ENCODE measurements at regions not wholly inside any gene's neighbourhood (a gene's known extent, or its start where the extent isn't known, plus 50 kb on each side); places are given as distances from the start of the nearest gene placed in this dataset.

DNA sequence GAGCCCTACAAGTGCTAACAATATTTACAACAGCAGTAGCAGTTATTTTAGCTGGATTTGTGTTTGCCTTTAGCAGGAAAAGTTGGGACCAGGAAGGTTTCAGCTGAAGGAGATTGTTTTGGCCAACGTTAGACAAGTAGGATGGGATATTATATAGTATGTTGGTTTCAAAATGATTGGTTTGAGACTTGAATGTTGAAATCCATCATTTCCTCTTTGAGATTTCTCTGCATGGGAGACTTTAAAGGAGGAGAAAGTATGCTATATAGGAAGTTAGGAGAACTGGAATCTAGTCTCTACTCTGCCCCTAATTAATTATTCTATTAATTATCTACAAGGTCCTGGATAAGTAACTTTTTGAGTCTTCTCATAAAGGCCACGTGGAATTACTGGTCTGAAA, 263.8 kb downstream of the PTEN start:
- TF ChIP-seq, protein P1, sequence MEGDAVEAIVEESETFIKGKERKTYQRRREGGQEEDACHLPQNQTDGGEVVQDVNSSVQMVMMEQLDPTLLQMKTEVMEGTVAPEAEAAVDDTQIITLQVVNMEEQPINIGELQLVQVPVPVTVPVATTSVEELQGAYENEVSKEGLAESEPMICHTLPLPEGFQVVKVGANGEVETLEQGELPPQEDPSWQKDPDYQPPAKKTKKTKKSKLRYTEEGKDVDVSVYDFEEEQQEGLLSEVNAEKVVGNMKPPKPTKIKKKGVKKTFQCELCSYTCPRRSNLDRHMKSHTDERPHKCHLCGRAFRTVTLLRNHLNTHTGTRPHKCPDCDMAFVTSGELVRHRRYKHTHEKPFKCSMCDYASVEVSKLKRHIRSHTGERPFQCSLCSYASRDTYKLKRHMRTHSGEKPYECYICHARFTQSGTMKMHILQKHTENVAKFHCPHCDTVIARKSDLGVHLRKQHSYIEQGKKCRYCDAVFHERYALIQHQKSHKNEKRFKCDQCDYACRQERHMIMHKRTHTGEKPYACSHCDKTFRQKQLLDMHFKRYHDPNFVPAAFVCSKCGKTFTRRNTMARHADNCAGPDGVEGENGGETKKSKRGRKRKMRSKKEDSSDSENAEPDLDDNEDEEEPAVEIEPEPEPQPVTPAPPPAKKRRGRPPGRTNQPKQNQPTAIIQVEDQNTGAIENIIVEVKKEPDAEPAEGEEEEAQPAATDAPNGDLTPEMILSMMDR (IDR thresholded peaks at IDR 0.05), result no peak
- no peak for TF ChIP-seq POLR2A (IDR thresholded peaks at IDR 0.05)

All from Peyer's patch (tissue), 4 donors.